HG02852 (cell line): ENCODE measurements at regions not wholly inside any gene's neighbourhood (a gene's known extent, or its start where the extent isn't known, plus 50 kb on each side); places are given as distances from the start of the nearest gene placed in this dataset.

Experiments
- ATAC-seq: cut with Tn5 transposase; IDR thresholded peaks from one replicate; pipeline ENCODE4 v1.9.1; 2021; ENCODE audit warnings: mild to moderate bottlenecking, moderate library complexity; ENCODE audit not compliant: unreplicated experiment

DNA sequence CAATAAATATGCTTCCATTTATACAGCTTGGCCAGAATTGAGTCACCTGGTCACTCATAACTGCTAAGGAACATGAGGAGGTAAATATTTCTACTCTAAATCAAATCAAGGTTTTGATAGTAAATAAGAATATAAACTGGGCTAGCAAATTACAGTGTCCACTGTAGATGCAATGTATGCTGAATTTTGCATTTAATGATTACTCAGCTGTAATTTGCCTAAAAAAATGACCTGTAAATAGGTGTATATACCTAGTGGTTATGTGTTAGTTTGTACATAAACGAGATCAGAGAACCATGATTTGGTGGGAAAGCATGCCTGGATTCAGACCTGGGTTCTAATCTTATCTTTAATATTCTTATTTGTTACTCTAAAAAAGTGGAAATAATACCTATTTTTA lies 76.6 kb upstream of the CNTN1 start:
- ATAC-seq = no peak

DNA sequence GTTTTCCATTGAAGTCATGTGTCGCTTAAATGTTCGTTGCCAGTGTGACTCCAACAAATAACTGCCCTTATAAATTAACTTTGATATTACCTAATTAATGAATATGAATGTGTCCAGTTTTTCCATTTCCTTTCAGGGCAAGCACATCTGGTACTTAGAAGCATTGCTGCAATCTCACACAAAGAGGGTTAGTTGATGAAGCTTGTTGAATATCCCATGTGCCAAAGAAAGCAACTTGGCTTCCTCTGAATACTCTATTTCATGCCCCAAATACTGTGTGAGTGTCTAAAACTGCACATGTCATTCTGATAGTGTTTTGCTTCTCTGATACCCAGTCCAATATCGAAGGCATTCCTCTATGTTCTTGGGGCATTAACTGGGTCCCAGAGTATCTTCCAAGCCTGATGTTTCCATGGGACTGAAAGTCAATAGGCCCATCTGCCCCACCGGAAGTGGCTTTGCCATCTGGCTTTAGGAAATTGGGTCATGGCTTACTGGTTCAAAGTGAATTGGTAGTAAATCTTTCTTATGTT lies 75.8 kb upstream of the CNTN1 start:
- ATAC-seq = no peak

- no peak for ATAC-seq
Measured at GRCh38 chr12:40618636-40619035, 73.6 kb upstream of the CNTN1 start.

DNA sequence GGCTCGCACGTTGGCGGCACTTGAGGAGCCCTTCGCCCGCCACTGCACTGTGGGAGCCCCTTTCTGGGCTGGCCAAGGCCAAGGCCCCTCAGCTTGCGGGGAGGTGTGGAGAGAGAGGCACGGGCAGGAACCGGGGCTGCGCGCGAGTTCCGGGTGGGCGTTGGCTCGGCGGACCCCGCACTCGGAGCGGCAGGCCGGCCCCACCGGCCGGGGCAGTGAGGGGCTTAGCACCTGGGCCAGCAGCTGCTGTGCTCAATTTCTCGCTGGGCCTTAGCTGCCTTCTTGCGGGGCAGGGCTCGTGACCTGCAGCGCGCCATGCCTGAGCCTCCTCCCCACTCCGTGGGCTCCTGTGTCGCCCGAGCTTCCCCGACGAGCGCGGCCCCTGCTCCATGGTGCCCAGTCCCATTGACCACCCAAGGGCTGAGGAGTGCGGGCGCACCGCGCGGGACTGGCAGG lies 71.6 kb upstream of the CNTN1 start:
- ATAC-seq = no peak

- no peak for ATAC-seq
Measured at GRCh38 chr12:40622246-40622838, 69.9 kb upstream of the CNTN1 start.

DNA sequence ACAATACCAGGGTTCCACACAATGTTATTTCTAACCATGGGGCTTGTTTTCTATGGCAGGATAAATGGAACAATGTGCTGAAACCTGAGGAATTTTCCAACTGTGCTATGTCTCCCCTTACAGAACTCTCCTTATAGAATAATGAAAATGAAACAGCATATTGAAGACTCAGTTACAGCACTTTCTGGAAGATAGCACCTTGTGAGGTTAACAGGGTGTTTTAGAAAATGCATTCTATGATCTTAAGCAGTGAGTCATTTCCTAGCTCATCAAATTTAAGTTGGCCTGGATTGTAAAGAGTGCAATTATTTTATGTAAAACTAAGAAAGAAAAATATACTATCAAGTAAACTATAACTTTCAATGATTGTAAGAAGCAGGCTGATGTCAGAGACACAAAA lies 60.1 kb upstream of the CNTN1 start:
- ATAC-seq = no peak

- ATAC-seq = no peak
Measured at GRCh38 chr12:40632933-40633332, 59.3 kb upstream of the CNTN1 start.

DNA sequence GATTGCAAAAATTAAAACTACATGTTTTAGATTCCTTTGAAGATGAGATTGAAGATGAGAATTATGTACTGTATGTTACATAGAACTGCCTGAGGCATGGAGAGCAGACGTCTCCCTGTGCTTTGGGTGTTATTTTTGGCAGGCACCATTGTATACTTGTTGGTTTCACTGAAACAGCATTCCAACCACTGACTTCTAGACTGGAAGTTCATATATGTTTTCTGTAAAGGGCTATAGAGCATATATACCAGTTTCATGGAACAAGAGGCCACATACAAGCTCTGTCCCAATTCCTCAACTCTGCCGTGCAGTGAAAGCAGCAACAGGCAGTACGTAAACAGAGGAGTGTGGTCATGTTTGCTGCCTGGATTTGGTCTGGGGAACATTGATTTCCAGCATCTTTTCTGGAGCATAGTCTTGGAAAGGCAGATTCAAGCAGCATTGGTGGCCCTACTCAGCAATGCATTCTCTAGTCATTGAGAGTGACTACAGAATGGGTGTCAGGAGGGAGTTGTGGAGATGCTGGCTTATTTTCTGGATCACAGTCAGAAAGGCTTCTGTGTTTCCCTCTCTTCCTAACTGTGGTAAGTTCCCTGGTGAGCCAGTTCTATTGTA lies 57.6 kb upstream of the CNTN1 start:
- no peak for ATAC-seq

GRCh38 chr12:40635141-40635731 lies 57.0 kb upstream of the CNTN1 start:
- no peak for ATAC-seq
